Epithelial cell of esophagus (primary cell): ENCODE measurements at regions not wholly inside any gene's neighbourhood (a gene's known extent, or its start where the extent isn't known, plus 50 kb on each side); places are given as distances from the start of the nearest gene placed in this dataset.
"Not testable (repeated sequence)": the region's sequence is repeated elsewhere in the genome, so short reads cannot be mapped to it uniquely, and the experiment has no call there.

ENCODE experiments used
- DNase-seq: peaks from one replicate; pipeline ENCODE4 v3.0.0; 2010; ENCODE audit warnings: low read depth
- H3K4me3 ChIP-seq: 2 replicates; pipeline ENCODE4 v1.5.1; 2011; ENCODE audit warnings: mild to moderate bottlenecking, low read length, control low read depth
- CTCF ChIP-seq: IDR thresholded peaks from 2 replicates; pipeline ENCODE4 v1.5.1; 2011; ENCODE audit warnings: low read depth, mild to moderate bottlenecking, low read length, control low read depth, inconsistent platforms; ENCODE audit not compliant: insufficient read depth; ENCODE audit errors: missing control alignments

DNA sequence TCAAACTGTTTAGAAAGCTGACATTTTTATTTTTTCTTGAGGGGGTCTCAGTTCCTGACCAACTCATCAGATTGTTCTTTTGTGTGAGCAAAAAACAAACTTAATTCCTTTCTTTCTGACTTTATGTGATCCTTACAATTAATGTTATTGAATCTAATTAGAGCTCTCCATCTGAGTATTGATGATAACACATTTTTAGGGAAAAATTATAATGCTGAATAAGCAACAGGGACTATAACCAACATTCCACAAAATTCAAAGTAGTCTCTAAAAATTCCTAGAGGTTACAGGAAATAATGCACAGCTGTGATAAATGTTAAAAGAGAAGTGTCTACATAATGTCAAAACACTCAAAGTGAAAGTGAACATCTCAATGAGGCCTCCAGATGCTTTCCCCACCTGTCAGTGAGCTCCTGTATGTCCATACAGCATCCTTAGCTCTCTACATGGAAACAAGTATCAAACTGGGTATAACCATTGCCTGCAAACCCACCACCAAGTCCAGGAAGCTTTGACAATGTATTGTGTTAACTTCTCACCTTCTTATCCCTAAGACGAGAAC is 786.0 kb upstream of the SLC39A10 start:
- no peak overlapping the region for H3K4me3 ChIP-seq
- DNase-seq: no peak
- TF ChIP-seq CTCF: no peak

DNA sequence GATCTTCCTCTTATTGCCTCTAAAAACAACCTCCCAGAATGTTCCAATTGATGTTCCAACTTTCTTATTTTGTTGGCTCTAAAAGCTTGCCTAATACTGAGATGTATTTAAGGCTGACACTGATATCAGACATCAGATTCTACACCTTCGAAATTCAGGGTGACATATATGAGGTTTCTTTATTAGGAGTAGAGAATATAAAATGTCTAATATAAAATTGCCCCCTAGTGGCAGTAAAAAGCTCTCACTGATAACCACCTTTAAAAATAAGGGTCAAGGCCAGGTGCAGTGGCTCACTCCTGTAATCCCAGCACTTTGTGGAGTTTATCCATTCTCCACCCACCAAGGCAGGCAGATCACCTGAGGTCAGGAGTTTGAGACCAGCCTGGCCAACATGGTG is 789.7 kb upstream of the SLC39A10 start:
- peak; percentile 26 for DNase-seq
- H3K4me3 ChIP-seq: no peak overlapping the region
- peak; percentile 48 for TF ChIP-seq CTCF

GRCh38 chr2:194854941-194855340 is 802.1 kb upstream of the SLC39A10 start:
- TF ChIP-seq CTCF: no peak
- no peak for DNase-seq

DNA sequence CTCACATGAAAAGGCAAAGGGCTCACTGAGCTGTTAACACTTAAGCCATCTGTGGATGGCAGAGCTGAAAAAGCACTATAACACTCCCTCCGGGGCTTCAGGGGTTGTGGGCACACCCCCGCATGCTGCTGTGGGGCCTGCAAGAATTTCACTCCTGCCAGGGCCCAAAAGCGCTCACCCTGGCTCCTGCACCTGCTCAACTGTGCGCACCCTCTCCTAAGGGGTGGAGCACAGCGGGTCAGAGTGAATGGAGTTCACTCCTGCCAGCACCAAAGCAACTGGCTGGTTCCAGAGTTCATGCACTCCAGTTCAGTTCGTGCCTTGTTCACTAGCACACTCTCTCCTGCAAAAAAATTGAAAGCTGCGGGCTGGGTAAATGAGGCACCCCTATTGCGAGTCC is 814.2 kb upstream of the SLC39A10 start:
- no peak overlapping the region for H3K4me3 ChIP-seq
- no peak for DNase-seq
- no peak for TF ChIP-seq CTCF

More at GRCh38 chr2:194854941-194855340, 802.1 kb upstream of the SLC39A10 start:
- no peak overlapping the region for H3K4me3 ChIP-seq

DNA sequence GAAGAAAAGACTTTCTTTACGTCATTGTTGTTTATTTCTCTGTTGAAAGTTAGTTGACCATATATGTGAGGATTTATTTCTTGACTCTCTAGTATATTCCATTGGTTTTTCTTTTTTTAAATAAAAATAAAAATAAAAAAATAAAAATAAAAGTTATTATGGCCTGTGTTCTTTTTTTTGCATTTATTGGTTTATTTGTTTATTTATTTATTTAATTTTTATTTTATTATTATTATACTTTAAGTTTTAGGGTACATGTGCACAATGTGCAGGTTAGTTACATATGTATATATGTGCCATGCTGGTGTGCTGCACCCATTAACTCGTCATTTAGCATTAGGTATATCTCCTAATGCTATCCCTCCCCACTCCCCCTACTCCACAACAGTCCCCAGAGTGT is 822.7 kb upstream of the SLC39A10 start:
- not testable (repeated sequence) for H3K4me3 ChIP-seq, DNase-seq

- no peak for TF ChIP-seq CTCF
- H3K4me3 ChIP-seq: no peak overlapping the region
- DNase-seq: peak; percentile 36
Measured at GRCh38 chr2:194826241-194826640, 830.8 kb upstream of the SLC39A10 start.

- DNase-seq: no peak
- TF ChIP-seq CTCF: no peak
- H3K4me3 ChIP-seq: no peak overlapping the region
Measured at GRCh38 chr2:194824450-194824849, 832.6 kb upstream of the SLC39A10 start.
